ENCODE measurements at regions not wholly inside any gene's neighbourhood (a gene's known extent, or its start where the extent isn't known, plus 50 kb on each side); places are given as distances from the start of the nearest gene placed in this dataset.

GRCh38 chr1:78836726-78837125 lies 169.8 kb downstream of the ADGRL4 start:
- Histone ChIP-seq H3K4me1 (no peaks in the 10 kb centered on the region), H3K4me3 (no peak overlapping the region)
- intact Hi-C loops (cut with DNase I), result loop anchor here (5.0 kb wide), 1 partner anchor 361 kb away; no protein-coding TSS in a partner anchor

GRCh38 chr1:78839704-78840277 lies 166.7 kb downstream of the ADGRL4 start:
- no peaks in the 10 kb centered on the region for H3K4me1 ChIP-seq
- no peak overlapping the region for H3K4me3 ChIP-seq
- TF ChIP-seq, protein P1, sequence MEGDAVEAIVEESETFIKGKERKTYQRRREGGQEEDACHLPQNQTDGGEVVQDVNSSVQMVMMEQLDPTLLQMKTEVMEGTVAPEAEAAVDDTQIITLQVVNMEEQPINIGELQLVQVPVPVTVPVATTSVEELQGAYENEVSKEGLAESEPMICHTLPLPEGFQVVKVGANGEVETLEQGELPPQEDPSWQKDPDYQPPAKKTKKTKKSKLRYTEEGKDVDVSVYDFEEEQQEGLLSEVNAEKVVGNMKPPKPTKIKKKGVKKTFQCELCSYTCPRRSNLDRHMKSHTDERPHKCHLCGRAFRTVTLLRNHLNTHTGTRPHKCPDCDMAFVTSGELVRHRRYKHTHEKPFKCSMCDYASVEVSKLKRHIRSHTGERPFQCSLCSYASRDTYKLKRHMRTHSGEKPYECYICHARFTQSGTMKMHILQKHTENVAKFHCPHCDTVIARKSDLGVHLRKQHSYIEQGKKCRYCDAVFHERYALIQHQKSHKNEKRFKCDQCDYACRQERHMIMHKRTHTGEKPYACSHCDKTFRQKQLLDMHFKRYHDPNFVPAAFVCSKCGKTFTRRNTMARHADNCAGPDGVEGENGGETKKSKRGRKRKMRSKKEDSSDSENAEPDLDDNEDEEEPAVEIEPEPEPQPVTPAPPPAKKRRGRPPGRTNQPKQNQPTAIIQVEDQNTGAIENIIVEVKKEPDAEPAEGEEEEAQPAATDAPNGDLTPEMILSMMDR (IDR thresholded peaks at IDR 0.05), result peak in 2 of 3 experiments; percentile 32 to 56
- no peaks in the 10 kb centered on the region for H3K36me3 ChIP-seq
- H3K9me3 ChIP-seq, result no peaks in the 10 kb centered on the region
- no peaks in the 10 kb centered on the region for H3K27me3 ChIP-seq
- intact Hi-C loops (cut with DNase I), result loop anchor here (5.0 kb wide), 1 partner anchor 358 kb away; no protein-coding TSS in a partner anchor
- no peak for DNase-seq (ENCODE audit: low spot score in 2 of 2)
- no peak overlapping the region for H3K27ac ChIP-seq

More at GRCh38 chr1:78836726-78837125, 169.8 kb downstream of the ADGRL4 start:
- Histone ChIP-seq H3K36me3 (no peaks in the 10 kb centered on the region), H3K9me3 (no peaks in the 10 kb centered on the region), H3K27ac (no peak overlapping the region), H3K27me3 (no peaks in the 10 kb centered on the region)
- DNase-seq (ENCODE audit: low spot score in 2 of 2), result no peak
- TF ChIP-seq, protein P1 (IDR thresholded peaks at IDR 0.05), result no peak

Measured in ascending aorta (tissue), 2 donors.